Smooth muscle cell (in vitro differentiated cells): ENCODE measurements at regions not wholly inside any gene's neighbourhood (a gene's known extent, or its start where the extent isn't known, plus 50 kb on each side); places are given as distances from the start of the nearest gene placed in this dataset.

Source experiments
- DNase-seq: peaks from one replicate; lab custom pipeline; 2025; ENCODE audit not compliant: unreplicated experiment; lab: John Stamatoyannopoulos, UW
- H2AFZ ChIP-seq: fragments of 200-600 bp; sonication (generic); 2 replicates; pipeline ENCODE4 v1.6.0; 2016; ENCODE audit warnings: antibody characterized with exemption, low read depth, mild to moderate bottlenecking
- H3F3A ChIP-seq: fragments of 200-600 bp; sonication (generic); 2 replicates; pipeline ENCODE4 v1.6.0; 2017; ENCODE audit warnings: antibody characterized with exemption, low read depth
- H3K27ac ChIP-seq: fragments of 200-600 bp; sonication (generic); 2 replicates; pipeline ENCODE4 v1.5.1; 2016; ENCODE audit warnings: low read depth, mild to moderate bottlenecking
- H3K27me3 ChIP-seq: fragments of 200-600 bp; sonication (generic); 2 replicates; pipeline ENCODE4 v1.6.1; 2016; ENCODE audit warnings: low read depth, mild to moderate bottlenecking
- H3K36me3 ChIP-seq: fragments of 200-600 bp; sonication (generic); 2 replicates; pipeline ENCODE4 v1.5.1; 2016; ENCODE audit warnings: low read depth
- H3K4me1 ChIP-seq: fragments of 200-600 bp; sonication (generic); 2 replicates; pipeline ENCODE4 v1.5.1; 2016; ENCODE audit warnings: low read depth
- H3K4me2 ChIP-seq: fragments of 200-600 bp; sonication (generic); 2 replicates; pipeline ENCODE4 v1.6.0; 2016; ENCODE audit warnings: mild to moderate bottlenecking
- H3K4me3 ChIP-seq: fragments of 200-600 bp; sonication (generic); 2 replicates; pipeline ENCODE4 v1.5.1; 2016; ENCODE audit warnings: mild to moderate bottlenecking
- H3K79me2 ChIP-seq: fragments of 200-600 bp; sonication (generic); 2 replicates; pipeline ENCODE4 v1.6.0; 2016; ENCODE audit warnings: low read depth, mild to moderate bottlenecking
- H3K9ac ChIP-seq: fragments of 200-600 bp; sonication (generic); 2 replicates; pipeline ENCODE4 v1.6.0; 2016; ENCODE audit warnings: low read depth
- H3K9me3 ChIP-seq: fragments of 200-600 bp; sonication (generic); replicated peaks from 2 replicates; pipeline ENCODE4 v1.5.1; 2016; ENCODE audit warnings: low read depth
- H4K20me1 ChIP-seq: fragments of 200-600 bp; sonication (generic); 2 replicates; pipeline ENCODE4 v1.6.0; 2016; ENCODE audit warnings: low read depth
- WGBS: methylation state at CpG from one replicate; pipeline ENCODE4 v1.1.7; 2016; ENCODE audit warnings: low lambda C conversion rate; 5-methylcytosine and 5-hydroxymethylcytosine counted together
- TF ChIP-seq, protein P1 (sequence below): fragments of 200-600 bp; sonication (generic); IDR thresholded peaks from 2 replicates; pipeline ENCODE4 v1.5.1; 2017; ENCODE audit warnings: borderline replicate concordance, mild to moderate bottlenecking, antibody characterized with exemption; ENCODE audit not compliant: insufficient read depth, poor library complexity, severe bottlenecking

DNA sequence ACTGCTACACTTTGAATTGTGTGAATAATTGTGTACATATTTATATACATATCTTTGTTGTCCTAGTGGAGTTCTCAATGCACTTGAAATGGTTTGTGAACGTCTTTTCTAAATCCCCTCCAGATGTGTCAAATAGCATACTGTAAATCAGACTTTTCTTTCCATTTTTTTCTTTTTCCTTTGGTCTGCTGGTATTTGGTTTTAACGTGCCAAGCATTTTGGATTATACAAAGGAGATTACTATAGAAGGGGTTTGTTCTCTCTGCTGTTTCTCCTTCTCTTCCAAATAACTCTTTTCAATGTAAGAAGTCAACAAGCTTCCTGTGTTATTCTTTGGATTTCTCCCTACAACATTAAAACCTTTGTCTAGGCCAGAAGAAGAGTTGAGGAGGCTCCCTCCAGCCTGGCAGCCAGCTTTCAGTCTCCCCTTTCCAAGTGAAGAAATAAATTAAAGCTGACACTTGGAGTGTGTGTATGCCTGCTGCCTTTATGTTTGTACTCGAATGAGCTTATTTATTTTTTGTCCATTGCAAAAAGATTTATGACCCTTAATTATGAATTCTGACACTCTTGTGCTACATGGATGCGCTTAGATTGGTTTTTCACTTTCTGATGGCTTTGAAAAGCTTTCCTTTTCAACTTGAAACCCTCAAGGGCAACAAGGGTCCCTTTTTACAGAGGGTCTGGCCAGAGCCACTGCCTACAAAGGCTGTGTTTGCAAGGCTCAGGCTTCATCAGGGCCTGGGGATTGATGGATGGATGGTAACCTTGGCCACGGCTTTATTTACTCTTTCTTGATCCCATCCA is 107.8 kb downstream of the RAB18 start:
- H3K4me2 ChIP-seq: peak overlapping the region; percentile 29
- no peaks in the 10 kb centered on the region for H3F3A ChIP-seq
- no peaks in the 10 kb centered on the region for H3K9me3 ChIP-seq
- no peak overlapping the region for H3K4me3 ChIP-seq
- no peak overlapping the region for H3K27ac ChIP-seq
- no peak for DNase-seq
- H3K79me2 ChIP-seq: no peaks in the 10 kb centered on the region
- H3K9ac ChIP-seq: no peak overlapping the region
- no peak overlapping the region for H2AFZ ChIP-seq
- 76% methylated on average over 5 of the region's 5 CpGs for WGBS
- TF ChIP-seq, protein P1, sequence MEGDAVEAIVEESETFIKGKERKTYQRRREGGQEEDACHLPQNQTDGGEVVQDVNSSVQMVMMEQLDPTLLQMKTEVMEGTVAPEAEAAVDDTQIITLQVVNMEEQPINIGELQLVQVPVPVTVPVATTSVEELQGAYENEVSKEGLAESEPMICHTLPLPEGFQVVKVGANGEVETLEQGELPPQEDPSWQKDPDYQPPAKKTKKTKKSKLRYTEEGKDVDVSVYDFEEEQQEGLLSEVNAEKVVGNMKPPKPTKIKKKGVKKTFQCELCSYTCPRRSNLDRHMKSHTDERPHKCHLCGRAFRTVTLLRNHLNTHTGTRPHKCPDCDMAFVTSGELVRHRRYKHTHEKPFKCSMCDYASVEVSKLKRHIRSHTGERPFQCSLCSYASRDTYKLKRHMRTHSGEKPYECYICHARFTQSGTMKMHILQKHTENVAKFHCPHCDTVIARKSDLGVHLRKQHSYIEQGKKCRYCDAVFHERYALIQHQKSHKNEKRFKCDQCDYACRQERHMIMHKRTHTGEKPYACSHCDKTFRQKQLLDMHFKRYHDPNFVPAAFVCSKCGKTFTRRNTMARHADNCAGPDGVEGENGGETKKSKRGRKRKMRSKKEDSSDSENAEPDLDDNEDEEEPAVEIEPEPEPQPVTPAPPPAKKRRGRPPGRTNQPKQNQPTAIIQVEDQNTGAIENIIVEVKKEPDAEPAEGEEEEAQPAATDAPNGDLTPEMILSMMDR: no peak
- H3K4me1 ChIP-seq: no peaks in the 10 kb centered on the region
- no peaks in the 10 kb centered on the region for H3K36me3 ChIP-seq
- no peaks in the 10 kb centered on the region for H3K27me3 ChIP-seq
- H4K20me1 ChIP-seq: no peaks in the 10 kb centered on the region

DNA sequence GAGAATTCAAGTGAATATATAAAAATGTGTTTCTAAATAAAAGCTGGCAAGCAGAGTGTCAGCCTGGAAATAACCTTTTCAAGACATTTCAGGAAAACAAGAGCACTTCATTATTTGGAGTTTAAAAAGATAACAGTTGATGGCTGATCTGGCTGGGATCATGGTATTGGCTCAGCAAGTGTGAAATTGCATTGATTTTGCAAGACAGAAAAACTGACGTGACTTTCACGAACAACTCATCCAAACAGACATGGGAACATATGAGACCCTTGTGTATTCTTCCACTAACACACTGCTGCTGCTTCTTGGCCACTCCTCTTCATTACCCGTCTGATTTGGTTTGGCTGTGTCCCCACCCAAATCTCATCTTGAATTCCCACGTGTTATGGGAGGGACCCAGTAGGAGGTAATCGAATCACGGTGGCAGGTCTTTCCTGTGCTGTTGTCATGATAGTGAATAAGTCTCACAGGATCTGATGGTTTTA is 108.5 kb downstream of the RAB18 start:
- Histone ChIP-seq H3K4me3 (no peak overlapping the region), H3K27me3 (no peaks in the 10 kb centered on the region), H3K9ac (no peak overlapping the region), H3K36me3 (no peaks in the 10 kb centered on the region), H3K4me2 (no peak overlapping the region), H3K79me2 (no peaks in the 10 kb centered on the region), H2AFZ (no peak overlapping the region), H3K4me1 (no peaks in the 10 kb centered on the region), H3F3A (no peaks in the 10 kb centered on the region), H3K9me3 (no peaks in the 10 kb centered on the region), H4K20me1 (no peaks in the 10 kb centered on the region), H3K27ac (no peak overlapping the region)
- TF ChIP-seq, protein P1: no peak
- no peak for DNase-seq
- 86% methylated on average over 6 of the region's 6 CpGs for WGBS

DNA sequence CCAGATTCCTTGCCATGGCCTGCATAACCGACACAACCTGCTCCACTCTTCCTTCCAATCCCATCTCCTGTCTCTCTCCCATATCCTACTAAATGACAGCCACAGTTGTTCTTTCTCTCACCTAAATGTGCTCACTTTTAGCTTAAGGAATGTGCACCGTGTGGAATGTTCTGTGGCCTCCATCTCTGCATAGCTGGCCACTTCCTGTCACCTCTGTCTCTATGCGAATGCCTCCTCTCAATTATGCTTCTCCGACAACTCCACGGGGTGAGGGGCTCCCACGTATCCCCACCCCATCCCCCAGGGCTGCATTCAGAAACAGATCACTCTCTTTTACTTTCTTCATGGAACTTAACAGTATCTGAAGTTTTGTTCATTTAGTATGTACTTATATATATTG is 110.7 kb downstream of the RAB18 start:
- no peak overlapping the region for H3K4me3 ChIP-seq
- no peak overlapping the region for H3K4me2 ChIP-seq
- H4K20me1 ChIP-seq: no peaks in the 10 kb centered on the region
- no peak for DNase-seq
- 55% methylated on average over 6 of the region's 6 CpGs for WGBS
- H3K36me3 ChIP-seq: no peaks in the 10 kb centered on the region
- H3K4me1 ChIP-seq: no peaks in the 10 kb centered on the region
- no peak overlapping the region for H3K9ac ChIP-seq
- no peak overlapping the region for H2AFZ ChIP-seq
- no peak overlapping the region for H3K27ac ChIP-seq
- H3F3A ChIP-seq: no peaks in the 10 kb centered on the region
- no peaks in the 10 kb centered on the region for H3K27me3 ChIP-seq
- no peaks in the 10 kb centered on the region for H3K79me2 ChIP-seq
- H3K9me3 ChIP-seq: no peaks in the 10 kb centered on the region
- TF ChIP-seq, protein P1: no peak
